Large intestine (tissue), 3 donors: ENCODE measurements at regions not wholly inside any gene's neighbourhood (a gene's known extent, or its start where the extent isn't known, plus 50 kb on each side); places are given as distances from the start of the nearest gene placed in this dataset.

Experiments
- DNase-seq, 2 donors: peaks; one replicate each; pipeline versions ENCODE4 v3.0.0 to v3.0.0-alpha.2; 2013
- H3K27ac ChIP-seq: one replicate; pipeline ENCODE4 v1.5.1; 2013; ENCODE audit warnings: low read length
- H3K27me3 ChIP-seq: 2 replicates; pipeline ENCODE4 v1.6.1; 2013; ENCODE audit warnings: low read length; ENCODE audit not compliant: control insufficient read depth, insufficient read depth
- H3K36me3 ChIP-seq: 2 replicates; pipeline ENCODE4 v1.6.1; 2013; ENCODE audit warnings: low read length; ENCODE audit not compliant: control insufficient read depth, insufficient read depth
- H3K4me1 ChIP-seq: one replicate; pipeline ENCODE4 v1.6.1; 2013; ENCODE audit warnings: low read length; ENCODE audit not compliant: control insufficient read depth, insufficient read depth
- H3K4me3 ChIP-seq: one replicate; pipeline ENCODE4 v1.5.1; 2013; ENCODE audit warnings: low read length
- H3K9me3 ChIP-seq: one replicate; pipeline ENCODE4 v1.6.1; 2013; ENCODE audit warnings: mild to moderate bottlenecking, low read depth, low read length, moderate library complexity; ENCODE audit not compliant: control insufficient read depth
- WGBS: methylation state at CpG from one replicate; pipeline ENCODE4 v1.1.5; 2013; ENCODE audit warnings: low lambda C conversion rate; ENCODE audit not compliant: insufficient coverage; 5-methylcytosine and 5-hydroxymethylcytosine counted together

GRCh38 chr21:35681946-35682345 lies 378.4 kb downstream of the SETD4 start:
- Histone ChIP-seq H3K27me3 (no peaks in the 10 kb centered on the region), H3K27ac (no peak overlapping the region), H3K9me3 (no peaks in the 10 kb centered on the region), H3K4me3 (no peak overlapping the region), H3K4me1 (no peaks in the 10 kb centered on the region), H3K36me3 (no peaks in the 10 kb centered on the region)
- no peak for DNase-seq
- WGBS = 100% methylated on average over 2 of the region's 7 CpGs

- DNase-seq = no peak
- H3K36me3 ChIP-seq = no peaks in the 10 kb centered on the region
- H3K27me3 ChIP-seq = no peaks in the 10 kb centered on the region
- no peak overlapping the region for H3K4me3 ChIP-seq
- H3K27ac ChIP-seq = no peak overlapping the region
- no peaks in the 10 kb centered on the region for H3K4me1 ChIP-seq
- H3K9me3 ChIP-seq = no peaks in the 10 kb centered on the region
- no CpG with 5 or more reads among the region's 2 CpGs for WGBS
Observed at GRCh38 chr21:35679076-35679475, 381.2 kb downstream of the SETD4 start.

- H3K27me3 ChIP-seq = no peaks in the 10 kb centered on the region
- H3K27ac ChIP-seq = no peak overlapping the region
- no peaks in the 10 kb centered on the region for H3K4me1 ChIP-seq
- H3K36me3 ChIP-seq = no peaks in the 10 kb centered on the region
- no peak overlapping the region for H3K4me3 ChIP-seq
- 100% methylated on average over 1 of the region's 1 CpG for WGBS
- DNase-seq = no peak
- H3K9me3 ChIP-seq = no peaks in the 10 kb centered on the region
Observed at GRCh38 chr21:35678393-35678792, 381.9 kb downstream of the SETD4 start.

- WGBS = no CpG with 5 or more reads among the region's 3 CpGs
- H3K9me3 ChIP-seq = no peaks in the 10 kb centered on the region
- no peak overlapping the region for H3K4me3 ChIP-seq
- DNase-seq = no peak
- H3K4me1 ChIP-seq = no peaks in the 10 kb centered on the region
- H3K27me3 ChIP-seq = no peaks in the 10 kb centered on the region
- no peaks in the 10 kb centered on the region for H3K36me3 ChIP-seq
- no peak overlapping the region for H3K27ac ChIP-seq
Observed at GRCh38 chr21:35677298-35677841, 383.0 kb downstream of the SETD4 start.

GRCh38 chr21:35674895-35675470 lies 385.3 kb downstream of the SETD4 start:
- no peaks in the 10 kb centered on the region for H3K4me1 ChIP-seq
- H3K9me3 ChIP-seq = no peaks in the 10 kb centered on the region
- H3K27ac ChIP-seq = no peak overlapping the region
- H3K4me3 ChIP-seq = no peak overlapping the region
- DNase-seq = no peak
- no peaks in the 10 kb centered on the region for H3K27me3 ChIP-seq
- no peaks in the 10 kb centered on the region for H3K36me3 ChIP-seq
- WGBS = no CpG with 5 or more reads among the region's 7 CpGs

GRCh38 chr21:35674091-35674671 lies 386.1 kb downstream of the SETD4 start:
- H3K4me3 ChIP-seq = no peak overlapping the region
- H3K36me3 ChIP-seq = no peaks in the 10 kb centered on the region
- WGBS = no CpG with 5 or more reads among the region's 13 CpGs
- no peak overlapping the region for H3K27ac ChIP-seq
- no peak for DNase-seq
- no peaks in the 10 kb centered on the region for H3K4me1 ChIP-seq
- no peaks in the 10 kb centered on the region for H3K9me3 ChIP-seq
- no peaks in the 10 kb centered on the region for H3K27me3 ChIP-seq

- no peak overlapping the region for H3K27ac ChIP-seq
- no peaks in the 10 kb centered on the region for H3K4me1 ChIP-seq
- no peak overlapping the region for H3K4me3 ChIP-seq
- H3K27me3 ChIP-seq = peaks cover 2% of the 10 kb centered on the region
- WGBS = no CpG with 5 or more reads among the region's 3 CpGs
- no peaks in the 10 kb centered on the region for H3K36me3 ChIP-seq
- no peak for DNase-seq
- no peaks in the 10 kb centered on the region for H3K9me3 ChIP-seq
Observed at GRCh38 chr21:35672313-35672712, 388.0 kb downstream of the SETD4 start.

DNA sequence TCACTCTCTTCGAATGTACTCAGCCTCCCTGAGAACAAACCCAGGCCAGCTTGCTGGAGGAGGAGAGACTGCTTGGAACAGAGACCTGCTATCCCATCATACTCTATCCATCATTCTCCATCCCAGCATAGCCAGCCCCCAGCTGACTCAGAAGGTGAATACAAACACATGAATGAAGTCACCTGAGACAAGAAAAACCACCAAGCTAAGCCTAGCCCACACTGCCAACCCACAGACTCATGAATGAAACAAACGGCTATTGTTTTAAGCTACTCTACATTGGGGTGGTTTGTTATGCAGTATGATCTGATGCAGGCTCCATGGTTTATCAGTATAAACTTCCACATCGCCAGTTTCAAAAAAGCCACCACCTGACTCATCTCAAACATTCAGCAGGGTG lies 395.6 kb downstream of the SETD4 start:
- no peaks in the 10 kb centered on the region for H3K9me3 ChIP-seq
- no peak for DNase-seq
- H3K27ac ChIP-seq = no peak overlapping the region
- peaks cover 2% of the 10 kb centered on the region for H3K27me3 ChIP-seq
- no CpG with 5 or more reads among the region's 3 CpGs for WGBS
- H3K4me1 ChIP-seq = no peaks in the 10 kb centered on the region
- no peak overlapping the region for H3K4me3 ChIP-seq
- no peaks in the 10 kb centered on the region for H3K36me3 ChIP-seq

DNA sequence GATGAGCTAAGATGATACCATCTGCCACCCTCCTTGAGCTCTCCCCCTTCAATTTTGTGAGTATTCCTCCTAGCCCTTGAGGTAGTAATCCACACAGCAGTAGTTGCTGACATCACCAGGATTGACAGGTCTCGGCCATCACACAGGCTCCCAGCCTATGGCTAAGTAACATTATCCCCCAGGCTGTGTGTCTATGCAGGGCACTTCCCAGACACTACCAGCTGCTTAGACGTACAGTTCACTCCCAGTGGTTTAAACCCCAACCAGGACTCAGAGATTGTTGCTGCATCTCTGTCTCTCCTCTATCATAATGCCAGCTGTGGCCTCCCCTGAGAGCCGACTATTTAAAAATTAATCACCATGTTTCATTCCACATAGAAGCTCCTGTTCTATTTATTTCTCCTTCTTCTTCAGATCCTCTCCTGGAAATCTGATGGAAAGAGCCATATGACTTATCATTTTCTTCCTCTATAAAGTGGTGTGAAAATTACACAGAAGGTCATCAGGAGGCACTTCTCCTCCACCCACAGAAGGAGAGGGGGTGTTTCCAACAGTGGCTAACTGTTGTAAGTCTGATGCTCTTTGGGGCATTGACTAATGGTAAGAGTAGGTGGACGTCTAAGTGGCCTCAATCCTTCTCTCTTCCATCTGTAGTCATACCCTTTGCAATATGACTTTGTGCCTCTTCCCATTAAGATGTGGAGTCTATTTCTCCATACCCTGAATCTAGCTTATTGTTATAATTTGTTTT lies 396.3 kb downstream of the SETD4 start:
- Histone ChIP-seq H3K4me3 (no peak overlapping the region), H3K36me3 (no peaks in the 10 kb centered on the region), H3K27me3 (peaks cover 2% of the 10 kb centered on the region), H3K27ac (no peak overlapping the region), H3K4me1 (no peaks in the 10 kb centered on the region), H3K9me3 (no peaks in the 10 kb centered on the region)
- 100% methylated on average over 2 of the region's 4 CpGs for WGBS
- no peak for DNase-seq

GRCh38 chr21:35658242-35658641 lies 402.1 kb downstream of the SETD4 start:
- no peak for DNase-seq
- Histone ChIP-seq H3K9me3 (no peaks in the 10 kb centered on the region), H3K4me3 (no peak overlapping the region), H3K27ac (no peak overlapping the region), H3K4me1 (no peaks in the 10 kb centered on the region), H3K36me3 (no peaks in the 10 kb centered on the region), H3K27me3 (no peaks in the 10 kb centered on the region)
- WGBS = no CpG with 5 or more reads among the region's 3 CpGs
